A549 (cell line): ENCODE measurements at regions not wholly inside any gene's neighbourhood (a gene's known extent, or its start where the extent isn't known, plus 50 kb on each side); places are given as distances from the start of the nearest gene placed in this dataset.
"Not testable (repeated sequence)": the region's sequence is repeated elsewhere in the genome, so short reads cannot be mapped to it uniquely, and the experiment has no call there.

Experiments used
- ATAC-seq, 2 experiments: fragments of 200-7000 bp in 1 of 2; fragments of >200 bp in 1 of 2; cut with Nextera tagmentation in 1 of 2; cut with Tn5 transposase in 1 of 2; 3 replicates each; pipeline versions ENCODE4 v1.8.0 to v1.9.1; 2018 to 2020; ENCODE audit warnings: mild to moderate bottlenecking in 1 of 2, moderate library complexity in 1 of 2
- CTCF ChIA-PET: fragments of 300-600 bp; sonication (Branson Sonifier 250); formaldehyde crosslinking; extraction: SDS; loops from one replicate; lab custom pipeline; 2021; ENCODE audit warnings: antibody characterized with exemption, inconsistent platforms; lab: Yijun Ruan, JAX
- POLR2A ChIA-PET: fragments of 350-600 bp; formaldehyde crosslinking; extraction: SDS; loops from one replicate; lab custom pipeline; 2021; ENCODE audit warnings: antibody characterized with exemption, inconsistent platforms; lab: Yijun Ruan, JAX
- DNase-seq, 2 experiments: peaks; one replicate each; pipeline versions ENCODE4 v3.0.0 to v3.0.0-alpha.2; 2011 to 2016; ENCODE audit warnings: low read depth in 1 of 2, low spot score in 1 of 2
- FAIRE-seq: peaks from 2 replicates; lab custom pipeline; 2011; peaks lifted over from hg19 to GRCh38; lab: Jason Lieb, UNC
- H3K27ac ChIP-seq, 2 experiments: fragments of >200 bp; sonication (Bioruptor Twin); formaldehyde crosslinking; 3 replicates each; pipeline ENCODE4 v1.5.1; 2016 to 2017
- H3K4me1 ChIP-seq: fragments of >200 bp; sonication (Bioruptor Twin); formaldehyde crosslinking; 3 replicates; pipeline ENCODE4 v1.6.1; 2016
- H3K4me2 ChIP-seq: fragments of >200 bp; sonication (Bioruptor Twin); formaldehyde crosslinking; 3 replicates; pipeline ENCODE4 v1.6.1; 2016
- H3K4me3 ChIP-seq: fragments of >200 bp; sonication (Bioruptor Twin); formaldehyde crosslinking; 3 replicates; pipeline ENCODE4 v1.5.1; 2016
- H3K9me3 ChIP-seq: fragments of >200 bp; sonication (Bioruptor Twin); formaldehyde crosslinking; 3 replicates; pipeline ENCODE4 v1.6.1; 2016
- BHLHE40 ChIP-seq: IDR thresholded peaks from 2 replicates; pipeline ENCODE4 v1.6.1; 2012; ENCODE audit warnings: low read depth, low read length, inconsistent platforms
- CBX8 ChIP-seq: fragments of 200-600 bp; sonication (generic); IDR thresholded peaks from 2 replicates; pipeline ENCODE4 v1.6.1; 2016
- CEBPB ChIP-seq, 2 experiments: fragments of >200 bp in 1 of 2; sonication (Bioruptor Twin) in 1 of 2; formaldehyde crosslinking in 1 of 2; IDR thresholded peaks; 2 replicates each; pipeline ENCODE4 v1.6.1; 2012 to 2016
- CHD2 ChIP-seq: fragments of 150-350 bp; IDR thresholded peaks from 2 replicates; pipeline ENCODE4 v1.6.1; 2014; ENCODE audit warnings: low read length; ENCODE audit not compliant: partially characterized antibody
- EHMT2 ChIP-seq: fragments of 200-600 bp; sonication (generic); IDR thresholded peaks from 2 replicates; pipeline ENCODE4 v1.6.1; 2016; ENCODE audit warnings: antibody characterized with exemption, low read depth, mild to moderate bottlenecking, moderate library complexity
- ELK1 ChIP-seq: fragments of 150-350 bp; IDR thresholded peaks from 2 replicates; pipeline ENCODE4 v1.6.1; 2014; ENCODE audit warnings: low read depth, mild to moderate bottlenecking, low read length
- EP300 ChIP-seq, 2 experiments: fragments of >200 bp; sonication (Bioruptor Twin); formaldehyde crosslinking; IDR thresholded peaks; 2 replicates in 1 of 2; 3 replicates in 1 of 2; pipeline ENCODE4 v1.6.1; 2016 to 2017
- ESRRA ChIP-seq: fragments of 150-350 bp; IDR thresholded peaks from 2 replicates; pipeline ENCODE4 v1.6.1; 2014; ENCODE audit warnings: mild to moderate bottlenecking, low read length, borderline replicate concordance
- FOSB ChIP-seq: fragments of 250-450 bp; sonication (Bioruptor Pico); IDR thresholded peaks from 2 replicates; pipeline ENCODE4 v1.5.0; 2020; ENCODE audit warnings: mild to moderate bottlenecking, moderate library complexity
- FOSL2 ChIP-seq, 2 experiments: fragments of 450-650 bp in 1 of 2; fragments of >200 bp in 1 of 2; sonication (Bioruptor Twin) in 1 of 2; formaldehyde crosslinking; IDR thresholded peaks; 2 replicates each; pipeline versions ENCODE4 v1.5.0 to v1.6.1; 2016 to 2020; ENCODE audit warnings: mild to moderate bottlenecking in 1 of 2, moderate library complexity in 1 of 2
- FOXS1 ChIP-seq: fragments of 250-450 bp; sonication (Bioruptor Pico); IDR thresholded peaks from 2 replicates; pipeline ENCODE4 v1.5.0; 2020; ENCODE audit warnings: mild to moderate bottlenecking, moderate library complexity
- GATA3 ChIP-seq: IDR thresholded peaks from 2 replicates; pipeline ENCODE4 v1.6.1; 2012; ENCODE audit warnings: borderline replicate concordance
- HDAC2 ChIP-seq: fragments of 200-600 bp; sonication (generic); IDR thresholded peaks from 2 replicates; pipeline ENCODE4 v1.6.1; 2016
- HEYL ChIP-seq: fragments of 250-450 bp; sonication (Bioruptor Pico); IDR thresholded peaks from 2 replicates; pipeline ENCODE4 v1.8.0; 2021; ENCODE audit warnings: mild to moderate bottlenecking, moderate library complexity
- HOXB5 ChIP-seq: fragments of 250-450 bp; sonication (Bioruptor Pico); IDR thresholded peaks from 2 replicates; pipeline ENCODE4 v1.5.0; 2020; ENCODE audit warnings: mild to moderate bottlenecking, moderate library complexity
- JUNB ChIP-seq: fragments of >200 bp; sonication (Bioruptor Twin); formaldehyde crosslinking; IDR thresholded peaks from 2 replicates; pipeline ENCODE4 v1.6.1; 2016
- MAFK ChIP-seq: fragments of 450-650 bp; IDR thresholded peaks from 2 replicates; pipeline ENCODE4 v1.6.1; 2014; ENCODE audit not compliant: partially characterized antibody
- NFE2L2 ChIP-seq: fragments of 150-350 bp; conservative IDR thresholded peaks from 2 replicates; pipeline ENCODE4 v1.6.1; 2014; ENCODE audit warnings: low read length
- NPAS2 ChIP-seq: fragments of 250-450 bp; sonication (Bioruptor Pico); IDR thresholded peaks from 2 replicates; pipeline ENCODE4 v1.8.0; 2022; ENCODE audit warnings: mild to moderate bottlenecking, moderate library complexity, borderline replicate concordance
- PHF8 ChIP-seq: fragments of 200-600 bp; sonication (generic); IDR thresholded peaks from 2 replicates; pipeline ENCODE4 v1.6.1; 2016; ENCODE audit warnings: low read depth, mild to moderate bottlenecking, antibody characterized with exemption, moderate library complexity, borderline replicate concordance
- RCOR1 ChIP-seq: fragments of 150-350 bp; IDR thresholded peaks from 2 replicates; pipeline ENCODE4 v1.6.1; 2014; ENCODE audit warnings: antibody characterized with exemption, low read length, low read depth
- RFX5 ChIP-seq: fragments of 450-650 bp; IDR thresholded peaks from 2 replicates; pipeline ENCODE4 v1.7.1; 2014; ENCODE audit warnings: antibody characterized with exemption, mild to moderate bottlenecking, moderate library complexity
- SMC3 ChIP-seq: fragments of >200 bp; sonication (Bioruptor Twin); formaldehyde crosslinking; IDR thresholded peaks from 3 replicates; pipeline ENCODE4 v1.6.1; 2018; ENCODE audit warnings: inconsistent platforms
- SREBF2 ChIP-seq: fragments of 450-650 bp; IDR thresholded peaks from 2 replicates; pipeline ENCODE4 v1.6.1; 2014; ENCODE audit warnings: mild to moderate bottlenecking, moderate library complexity
- TFCP2L1 ChIP-seq: fragments of 250-450 bp; sonication (Bioruptor Pico); IDR thresholded peaks from 2 replicates; pipeline ENCODE4 v1.5.0; 2021; ENCODE audit warnings: mild to moderate bottlenecking
- ZC3H11A ChIP-seq: fragments of 450-650 bp; IDR thresholded peaks from 2 replicates; pipeline ENCODE4 v1.6.1; 2014; ENCODE audit warnings: antibody characterized with exemption, mild to moderate bottlenecking
- ZNF302 ChIP-seq: fragments of 250-450 bp; sonication (Bioruptor Pico); IDR thresholded peaks from 2 replicates; pipeline ENCODE4 v1.9.0; 2021; ENCODE audit warnings: inconsistent platforms, mild to moderate bottlenecking, moderate library complexity
- ZSCAN20 ChIP-seq: fragments of 250-450 bp; sonication (Bioruptor Pico); IDR thresholded peaks from 2 replicates; pipeline ENCODE4 v1.8.0; 2022; ENCODE audit warnings: mild to moderate bottlenecking, moderate library complexity
- WGBS: methylation state at CpG from one replicate; pipeline ENCODE4 v1.1.6; 2017; ENCODE audit errors: missing lambda C conversion rate; 5-methylcytosine and 5-hydroxymethylcytosine counted together
- TF ChIP-seq, protein P1 (sequence below): IDR thresholded peaks from 2 replicates; pipeline ENCODE4 v1.6.1; 2012
- TF ChIP-seq, protein P2 (sequence below): fragments of >200 bp; sonication (Bioruptor Twin); formaldehyde crosslinking; IDR thresholded peaks from 3 replicates; pipeline ENCODE4 v1.5.1; 2016

DNA sequence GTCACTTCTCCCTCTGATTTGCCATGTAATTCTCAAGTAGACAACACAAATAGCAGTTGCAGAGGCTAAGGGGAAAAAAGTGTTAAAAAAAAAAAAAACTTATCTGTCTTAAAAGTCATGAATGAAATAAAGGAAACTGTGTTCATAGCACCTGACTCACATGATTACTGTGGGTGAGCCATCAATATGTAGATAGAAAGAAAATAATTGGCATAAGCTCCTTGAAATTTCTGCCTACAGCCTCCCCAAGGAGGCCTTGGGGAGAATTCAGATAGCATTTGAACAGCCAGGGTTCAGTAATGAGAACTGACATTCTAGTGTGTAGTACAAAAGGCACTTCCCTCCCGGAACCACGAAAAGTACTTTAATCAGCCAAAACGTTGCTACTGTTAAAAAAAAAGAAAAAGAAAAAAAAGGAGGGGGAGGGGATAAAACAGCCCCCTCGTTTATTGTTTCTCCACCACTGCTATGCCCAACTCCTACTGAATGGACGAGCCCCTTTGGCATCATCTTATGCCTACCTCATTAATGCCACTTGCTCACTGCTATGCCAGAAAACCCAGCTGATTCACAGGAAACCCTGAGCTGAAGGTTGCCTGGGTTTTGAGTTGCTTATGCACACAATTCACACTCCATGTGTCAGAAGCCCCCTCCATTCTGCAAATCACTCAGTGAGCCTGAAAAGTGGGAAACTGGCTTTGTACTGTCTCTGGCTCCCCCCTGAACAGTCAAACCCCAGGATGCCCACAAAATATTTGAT, 65.5 kb upstream of the KLF7 start:
- Histone ChIP-seq H3K4me1 (peaks cover 8% of the 10 kb centered on the region), H3K9me3 (no peaks in the 10 kb centered on the region), H3K4me3 (no peak overlapping the region), H3K27ac (no peak overlapping the region), H3K4me2 (no peak overlapping the region)
- ChIA-PET POLR2A (no interaction called here), CTCF (interaction anchor here (0.7 to 1.3 kb wide), 5 partner anchors 12 to 242 kb away, joined by 3 to 4 read pairs (median 3); no protein-coding TSS in a partner anchor)
- WGBS: 63% methylated on average over 5 of the region's 5 CpGs
- TF ChIP-seq FOSB (CRISPR knock-in tag): no peak
- TF ChIP-seq EP300 (IDR thresholded peaks at IDR 0.05): no peak
- no peak for TF ChIP-seq ZC3H11A
- TF ChIP-seq, protein P1, sequence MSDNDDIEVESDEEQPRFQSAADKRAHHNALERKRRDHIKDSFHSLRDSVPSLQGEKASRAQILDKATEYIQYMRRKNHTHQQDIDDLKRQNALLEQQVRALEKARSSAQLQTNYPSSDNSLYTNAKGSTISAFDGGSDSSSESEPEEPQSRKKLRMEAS: no peak
- no peak for TF ChIP-seq FOXS1 (CRISPR knock-in tag)
- TF ChIP-seq EHMT2: no peak
- TF ChIP-seq ELK1: no peak
- TF ChIP-seq RFX5: no peak
- TF ChIP-seq ZNF302 (CRISPR knock-in tag): no peak
- no peak for TF ChIP-seq NPAS2 (CRISPR knock-in tag)
- ATAC-seq: no peak
- FAIRE-seq: no peak
- DNase-seq: no peak

- Histone ChIP-seq H3K4me2 (no peak overlapping the region), H3K9me3 (no peaks in the 10 kb centered on the region), H3K4me3 (no peak overlapping the region), H3K4me1 (peaks cover 8% of the 10 kb centered on the region), H3K27ac (no peak overlapping the region)
- FAIRE-seq (no peak), DNase-seq (no peak), ATAC-seq (no peak)
- ChIA-PET CTCF (interaction anchor here (0.9 to 1.1 kb wide), 2 partner anchors 13 to 20 kb away, joined by 3 read pairs; no protein-coding TSS in a partner anchor), POLR2A (no interaction called here)
- 86% methylated on average over 4 of the region's 4 CpGs for WGBS
- TF ChIP-seq HDAC2 (no peak), JUNB (no peak), GATA3 (no peak), EHMT2 (no peak), NFE2L2 (no peak), CEBPB (IDR thresholded peaks at IDR 0.05) (no peak), FOSL2 (IDR thresholded peaks at IDR 0.05) (no peak), FOSL2 (CRISPR knock-in tag; IDR thresholded peaks at IDR 0.05) (no peak), ZSCAN20 (CRISPR knock-in tag) (no peak), NPAS2 (CRISPR knock-in tag) (no peak), ZC3H11A (no peak)
Measured at GRCh38 chr2:207231967-207232366, 66.2 kb upstream of the KLF7 start.

- H3K4me2 ChIP-seq, FAIRE-seq, DNase-seq, H3K9me3 ChIP-seq, H3K4me1 ChIP-seq, H3K27ac ChIP-seq, ATAC-seq, H3K4me3 ChIP-seq, POLR2A ChIA-PET: not testable (repeated sequence)
- CTCF ChIA-PET: interaction anchor here (0.8 kb wide), 1 partner anchor 10 kb away, joined by 3 read pairs; no protein-coding TSS in a partner anchor
- peak; percentile 51 for TF ChIP-seq MAFK
Measured at GRCh38 chr2:207233141-207233540, 67.4 kb upstream of the KLF7 start.

DNA sequence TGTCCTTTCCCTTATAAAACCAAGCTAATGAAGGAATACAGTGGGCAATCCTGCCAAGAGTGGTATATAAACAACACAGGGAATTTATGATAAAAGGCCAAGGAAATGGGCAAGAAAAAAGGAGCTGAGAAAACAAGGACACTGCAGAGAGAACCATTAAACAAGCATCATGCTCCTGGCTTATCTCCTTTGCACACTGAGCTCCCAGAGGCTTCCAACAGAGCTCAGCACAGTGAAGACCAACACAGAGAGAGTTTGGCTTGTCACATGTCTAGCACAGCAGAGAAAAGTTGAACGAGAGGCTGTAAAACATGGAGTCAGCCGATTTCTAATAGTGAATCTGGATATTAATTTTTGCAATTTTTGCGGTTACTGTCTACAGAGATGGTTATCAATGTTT, 68.0 kb upstream of the KLF7 start:
- H3K4me2 ChIP-seq: no peak overlapping the region
- DNase-seq (no peak), ATAC-seq (no peak), FAIRE-seq (no peak)
- H3K4me1 ChIP-seq: peaks cover 9% of the 10 kb centered on the region
- H3K4me3 ChIP-seq: no peak overlapping the region
- TF ChIP-seq CEBPB (IDR thresholded peaks at IDR 0.05): no peak
- TF ChIP-seq BHLHE40: no peak
- TF ChIP-seq HOXB5 (CRISPR knock-in tag): no peak
- no peak for TF ChIP-seq ESRRA
- TF ChIP-seq PHF8: no peak
- no peak for TF ChIP-seq RFX5
- TF ChIP-seq HEYL (CRISPR knock-in tag): no peak
- no peak for TF ChIP-seq SREBF2
- TF ChIP-seq NFE2L2: no peak
- no peak for TF ChIP-seq TFCP2L1 (CRISPR knock-in tag)
- TF ChIP-seq, protein P2, sequence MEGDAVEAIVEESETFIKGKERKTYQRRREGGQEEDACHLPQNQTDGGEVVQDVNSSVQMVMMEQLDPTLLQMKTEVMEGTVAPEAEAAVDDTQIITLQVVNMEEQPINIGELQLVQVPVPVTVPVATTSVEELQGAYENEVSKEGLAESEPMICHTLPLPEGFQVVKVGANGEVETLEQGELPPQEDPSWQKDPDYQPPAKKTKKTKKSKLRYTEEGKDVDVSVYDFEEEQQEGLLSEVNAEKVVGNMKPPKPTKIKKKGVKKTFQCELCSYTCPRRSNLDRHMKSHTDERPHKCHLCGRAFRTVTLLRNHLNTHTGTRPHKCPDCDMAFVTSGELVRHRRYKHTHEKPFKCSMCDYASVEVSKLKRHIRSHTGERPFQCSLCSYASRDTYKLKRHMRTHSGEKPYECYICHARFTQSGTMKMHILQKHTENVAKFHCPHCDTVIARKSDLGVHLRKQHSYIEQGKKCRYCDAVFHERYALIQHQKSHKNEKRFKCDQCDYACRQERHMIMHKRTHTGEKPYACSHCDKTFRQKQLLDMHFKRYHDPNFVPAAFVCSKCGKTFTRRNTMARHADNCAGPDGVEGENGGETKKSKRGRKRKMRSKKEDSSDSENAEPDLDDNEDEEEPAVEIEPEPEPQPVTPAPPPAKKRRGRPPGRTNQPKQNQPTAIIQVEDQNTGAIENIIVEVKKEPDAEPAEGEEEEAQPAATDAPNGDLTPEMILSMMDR: no peak
- no peak for TF ChIP-seq CBX8
- TF ChIP-seq RCOR1: no peak
- TF ChIP-seq SMC3: no peak
- no peak for TF ChIP-seq CHD2
- no peak overlapping the region for H3K27ac ChIP-seq
- WGBS: 81% methylated on average over 3 of the region's 3 CpGs
- ChIA-PET POLR2A (no interaction called here), CTCF (interaction anchor here (0.8 kb wide), 1 partner anchor 10 kb away, joined by 3 read pairs; no protein-coding TSS in a partner anchor)
- H3K9me3 ChIP-seq: no peaks in the 10 kb centered on the region
